H9 (cell line): ENCODE measurements at regions not wholly inside any gene's neighbourhood (a gene's known extent, or its start where the extent isn't known, plus 50 kb on each side); places are given as distances from the start of the nearest gene placed in this dataset.

Experiments
- DNase-seq: peaks from one replicate; pipeline ENCODE4 v3.0.0-alpha.2; 2017
- H2AFZ ChIP-seq: one replicate; pipeline ENCODE4 v1.6.1; 2013; ENCODE audit warnings: mild to moderate bottlenecking, low read length, control low read depth, moderate library complexity
- H2AK5ac ChIP-seq: 2 replicates; pipeline ENCODE4 v1.6.1; 2013; ENCODE audit warnings: low read length, control low read depth, mixed read lengths; ENCODE audit not compliant: insufficient read length
- H2BK120ac ChIP-seq: one replicate; pipeline ENCODE4 v1.6.1; 2013; ENCODE audit warnings: low read depth, mild to moderate bottlenecking, low read length, control low read depth, inconsistent platforms; ENCODE audit not compliant: poor library complexity, severe bottlenecking
- H2BK12ac ChIP-seq: 2 replicates; pipeline ENCODE4 v1.6.1; 2013; ENCODE audit warnings: low read length, control low read depth, mixed read lengths, low read depth; ENCODE audit not compliant: insufficient read length
- H2BK15ac ChIP-seq: 2 replicates; pipeline ENCODE4 v1.6.1; 2013; ENCODE audit warnings: low read depth, low read length, control low read depth
- H2BK20ac ChIP-seq: one replicate; pipeline ENCODE4 v1.6.1; 2013; ENCODE audit warnings: low read depth, mild to moderate bottlenecking, low read length, control low read depth, inconsistent platforms; ENCODE audit not compliant: poor library complexity, severe bottlenecking
- H2BK5ac ChIP-seq: 2 replicates; pipeline ENCODE4 v1.6.1; 2013; ENCODE audit warnings: low read length, control low read depth, mixed read lengths; ENCODE audit not compliant: insufficient read length
- H3K14ac ChIP-seq: 2 replicates; pipeline ENCODE4 v1.6.1; 2013; ENCODE audit warnings: low read length, control low read depth; ENCODE audit not compliant: insufficient read depth
- H3K18ac ChIP-seq: 2 replicates; pipeline ENCODE4 v1.6.1; 2013; ENCODE audit warnings: low read depth, mild to moderate bottlenecking, mixed read lengths, low read length, control low read depth; ENCODE audit not compliant: insufficient read length
- H3K23ac ChIP-seq: 2 replicates; pipeline ENCODE4 v1.6.1; 2013; ENCODE audit warnings: low read length, control low read depth, mixed read lengths, low read depth; ENCODE audit not compliant: insufficient read length
- H3K23me2 ChIP-seq: 2 replicates; pipeline ENCODE4 v1.6.1; 2013; ENCODE audit warnings: low read depth, mild to moderate bottlenecking, mixed read lengths, low read length, control low read depth; ENCODE audit not compliant: insufficient read length, poor library complexity, severe bottlenecking
- H3K27ac ChIP-seq: 2 replicates; pipeline ENCODE4 v1.5.1; 2013; ENCODE audit warnings: low read length, control low read depth, mixed read lengths, low read depth; ENCODE audit not compliant: insufficient read length
- H3K27me3 ChIP-seq: 2 replicates; pipeline ENCODE4 v1.6.1; 2013; ENCODE audit warnings: low read length, control low read depth, inconsistent platforms; ENCODE audit not compliant: insufficient read depth
- H3K4ac ChIP-seq: 2 replicates; pipeline ENCODE4 v1.6.1; 2013; ENCODE audit warnings: low read depth, mild to moderate bottlenecking, control low read depth, inconsistent platforms, low read length, moderate library complexity
- H3K4me1 ChIP-seq: 2 replicates; pipeline ENCODE4 v1.6.1; 2013; ENCODE audit warnings: low read length, control low read depth, inconsistent platforms; ENCODE audit not compliant: insufficient read depth
- H3K4me2 ChIP-seq: 2 replicates; pipeline ENCODE4 v1.6.1; 2013; ENCODE audit warnings: low read length, control low read depth, mixed read lengths; ENCODE audit not compliant: insufficient read length, insufficient read depth
- H3K56ac ChIP-seq: 2 replicates; pipeline ENCODE4 v1.6.1; 2013; ENCODE audit warnings: low read depth, mild to moderate bottlenecking, mixed read lengths, low read length, control low read depth; ENCODE audit not compliant: insufficient read length
- H3K79me1 ChIP-seq: 2 replicates; pipeline ENCODE4 v1.6.1; 2013; ENCODE audit warnings: low read depth, mild to moderate bottlenecking, moderate library complexity, low read length, control low read depth, inconsistent platforms; ENCODE audit not compliant: insufficient read depth, poor library complexity, severe bottlenecking
- H3K79me2 ChIP-seq: 2 replicates; pipeline ENCODE4 v1.6.1; 2013; ENCODE audit warnings: low read length, control low read depth, inconsistent platforms; ENCODE audit not compliant: insufficient read depth
- H3K9ac ChIP-seq: 2 replicates; pipeline ENCODE4 v1.6.1; 2013; ENCODE audit warnings: low read length, control low read depth, mixed read lengths; ENCODE audit not compliant: insufficient read length; ENCODE audit errors: extremely low read depth
- H3K9me3 ChIP-seq: one replicate; pipeline ENCODE4 v1.6.1; 2013; ENCODE audit warnings: low read depth, low read length, inconsistent platforms; ENCODE audit not compliant: control insufficient read depth
- H3T11ph ChIP-seq: one replicate; pipeline ENCODE4 v1.6.1; 2013; ENCODE audit warnings: mild to moderate bottlenecking, low read length, control low read depth, inconsistent platforms
- H4K20me1 ChIP-seq: one replicate; pipeline ENCODE4 v1.6.1; 2013; ENCODE audit not compliant: control insufficient read depth, insufficient read length, insufficient read depth
- H4K5ac ChIP-seq: 2 replicates; pipeline ENCODE4 v1.6.1; 2013; ENCODE audit warnings: low read depth, mild to moderate bottlenecking, mixed read lengths, low read length, control low read depth; ENCODE audit not compliant: insufficient read length
- H4K8ac ChIP-seq: replicated peaks from 2 replicates; pipeline ENCODE4 v1.6.1; 2013; ENCODE audit warnings: low read length, control low read depth, mixed read lengths, low read depth; ENCODE audit not compliant: insufficient read length
- H4K91ac ChIP-seq: 2 replicates; pipeline ENCODE4 v1.6.1; 2013; ENCODE audit warnings: low read depth, mild to moderate bottlenecking, moderate library complexity, mixed read lengths, low read length, control low read depth; ENCODE audit not compliant: insufficient read length
- H3K27ac Mint-ChIP-seq, 3 experiments: 2 replicates in 2 of 3; 3 replicates in 1 of 3; pipeline ENCODE4 v1.8.0; 2020 to 2021; ENCODE audit warnings: mixed read lengths in 3 of 3, mild to moderate bottlenecking in 1 of 3, moderate library complexity in 1 of 3
- H3K27me3 Mint-ChIP-seq: 2 replicates; pipeline ENCODE4 v1.8.0; 2021; ENCODE audit warnings: low read depth, mild to moderate bottlenecking, moderate library complexity, mixed read lengths
- H3K36me3 Mint-ChIP-seq, 3 experiments: 2 replicates in 2 of 3; 3 replicates in 1 of 3; pipeline ENCODE4 v1.8.0; 2020 to 2021; ENCODE audit warnings: low read depth in 3 of 3, mixed read lengths in 3 of 3; ENCODE audit not compliant: insufficient read depth in 1 of 3
- H3K4me1 Mint-ChIP-seq, 2 experiments: 2 replicates each; pipeline ENCODE4 v1.8.0; 2020; ENCODE audit warnings: mixed read lengths in 2 of 2
- H3K4me3 Mint-ChIP-seq, 2 experiments: 2 replicates in 1 of 2; 3 replicates in 1 of 2; pipeline ENCODE4 v1.8.0; 2020 to 2021; ENCODE audit warnings: mild to moderate bottlenecking in 2 of 2, mixed read lengths in 2 of 2, moderate library complexity in 1 of 2
- H3K9me3 Mint-ChIP-seq, 2 experiments: 2 replicates in 1 of 2; 3 replicates in 1 of 2; pipeline ENCODE4 v1.8.0; 2020; ENCODE audit warnings: mild to moderate bottlenecking in 2 of 2, mixed read lengths in 2 of 2, moderate library complexity in 1 of 2
- CTCF ChIP-seq: fragments of 200-600 bp; sonication (generic); conservative IDR thresholded peaks from 3 replicates; pipeline ENCODE4 v1.8.0; 2021; ENCODE audit warnings: antibody characterized with exemption, mild to moderate bottlenecking
- WGBS: extraction: QIAGEN DNeasy Blood & Tissue Kit; methylation state at CpG from one replicate; pipeline ENCODE4 v1.1.7; 2013; ENCODE audit warnings: missing lambda C conversion rate, low lambda C conversion rate, mixed read lengths; ENCODE audit not compliant: insufficient read length; ENCODE audit errors: extremely low coverage; 5-methylcytosine and 5-hydroxymethylcytosine counted together

- Histone ChIP-seq H2BK120ac (no peak overlapping the region), H2BK5ac (no peak overlapping the region), H2BK12ac (no peak overlapping the region), H3K27me3 (no peaks in the 10 kb centered on the region), H3K4me2 (no peak overlapping the region), H3K23ac (no peak overlapping the region), H2AK5ac (no peak overlapping the region), H4K20me1 (no peaks in the 10 kb centered on the region), H3K79me1 (no peaks in the 10 kb centered on the region), H3K9me3 (no peaks in the 10 kb centered on the region), H3K4me1 (peaks cover 3% of the 10 kb centered on the region; the same call in 1 of the 2 replicates), H3K4ac (no peak overlapping the region), H3K18ac (no peak overlapping the region), H2BK15ac (no peak overlapping the region), H3K56ac (no peak overlapping the region), H3K23me2 (no peaks in the 10 kb centered on the region), H3K27ac (no peak overlapping the region), H4K8ac (no peak overlapping the region), H2AFZ (no peak overlapping the region), H3K14ac (no peak overlapping the region), H2BK20ac (no peak overlapping the region), H3T11ph (no peak overlapping the region), H3K9ac (no peak overlapping the region), H4K91ac (no peak overlapping the region), H3K79me2 (no peaks in the 10 kb centered on the region), H4K5ac (no peak overlapping the region)
- Mint-ChIP-seq H3K4me1 (peaks cover 25 to 42% of the 10 kb centered on the region in 2 experiments), H3K27me3 (no peaks in the 10 kb centered on the region), H3K9me3 (peaks cover 0 to 4% of the 10 kb centered on the region in 2 experiments; a peak in 1 of 5 replicates), H3K36me3 (no peaks in the 10 kb centered on the region), H3K4me3 (no peak overlapping the region), H3K27ac (no peak overlapping the region)
- no peak for DNase-seq
- WGBS: no CpG with 5 or more reads among the region's 2 CpGs
- TF ChIP-seq CTCF: no peak
Measured at GRCh38 chr3:177429771-177430170, 232.5 kb upstream of the TBL1XR1 start.
